Endothelial cell of umbilical vein (primary cell): ENCODE measurements at regions not wholly inside any gene's neighbourhood (a gene's known extent, or its start where the extent isn't known, plus 50 kb on each side); places are given as distances from the start of the nearest gene placed in this dataset.
A peak's percentile ranks its signal among the peaks of the same experiment; 100 is the strongest.

Experiments
- EZH2 ChIP-seq: IDR thresholded peaks from 2 replicates; pipeline ENCODE4 v1.6.1; 2012; ENCODE audit warnings: borderline replicate concordance, low read depth, mild to moderate bottlenecking, moderate library complexity, low read length, inconsistent platforms; ENCODE audit not compliant: severe bottlenecking
- JUN ChIP-seq: IDR thresholded peaks from 2 replicates; pipeline ENCODE4 v1.6.1; 2011; ENCODE audit warnings: borderline replicate concordance, low read depth; ENCODE audit not compliant: insufficient read length, insufficient read depth
- POLR2A ChIP-seq: IDR thresholded peaks from 2 replicates; pipeline ENCODE4 v1.6.1; 2012; ENCODE audit warnings: low read depth, mild to moderate bottlenecking, control low read depth, low read length
- POLR2AphosphoS5 ChIP-seq: IDR thresholded peaks from 2 replicates; pipeline ENCODE4 v1.6.1; 2012; ENCODE audit warnings: low read depth, mild to moderate bottlenecking, control low read depth, low read length, moderate library complexity; ENCODE audit not compliant: insufficient read depth
- TF ChIP-seq, protein P1 (sequence below), 2 donors: IDR thresholded peaks; 1 replicate in 1 of 2; 2 replicates in 1 of 2; pipeline ENCODE4 v1.5.1; 2011; ENCODE audit warnings: low read length in 2 of 2, mild to moderate bottlenecking in 2 of 2, moderate library complexity in 2 of 2, control low read depth in 1 of 2, inconsistent platforms in 1 of 2, low read depth in 1 of 2; ENCODE audit not compliant: insufficient read depth in 1 of 2; ENCODE audit errors: extremely low read depth in 1 of 2

DNA sequence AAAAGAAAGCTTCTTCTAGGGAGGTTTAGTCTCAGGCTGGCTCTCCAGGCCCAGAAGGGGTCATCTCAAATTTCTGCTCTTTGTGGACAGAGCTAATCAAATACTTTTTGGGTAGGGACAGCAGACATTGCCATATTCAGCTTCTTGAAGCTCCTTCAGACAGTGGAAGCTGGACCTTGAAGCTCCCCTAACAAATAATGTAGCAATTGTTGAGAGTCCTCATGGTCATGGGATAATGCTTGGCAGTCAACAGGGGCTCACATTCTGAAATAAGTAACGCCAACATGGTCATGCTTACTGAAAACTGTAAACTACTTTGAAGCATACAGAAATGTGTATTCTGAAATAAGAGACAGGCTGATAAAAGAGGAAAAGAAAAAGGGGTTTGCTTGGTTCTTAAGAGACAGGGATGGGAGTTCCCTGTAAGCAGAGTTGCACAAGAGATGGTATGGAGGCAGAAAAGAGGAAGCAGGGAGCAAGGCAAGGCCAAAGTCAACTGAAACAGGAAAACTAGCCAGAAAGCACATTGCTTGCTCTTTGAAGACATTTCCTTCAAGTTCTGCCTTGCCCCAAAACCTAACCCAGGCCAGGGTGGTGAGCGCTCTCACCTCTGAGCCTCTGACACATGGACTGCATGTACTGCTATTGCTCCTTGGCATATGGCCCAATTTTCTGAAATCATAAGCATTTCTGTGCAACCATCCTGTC lies 53.1 kb upstream of the KMT2E start:
- TF ChIP-seq POLR2A = no peak
- TF ChIP-seq JUN = no peak
- TF ChIP-seq, protein P1, sequence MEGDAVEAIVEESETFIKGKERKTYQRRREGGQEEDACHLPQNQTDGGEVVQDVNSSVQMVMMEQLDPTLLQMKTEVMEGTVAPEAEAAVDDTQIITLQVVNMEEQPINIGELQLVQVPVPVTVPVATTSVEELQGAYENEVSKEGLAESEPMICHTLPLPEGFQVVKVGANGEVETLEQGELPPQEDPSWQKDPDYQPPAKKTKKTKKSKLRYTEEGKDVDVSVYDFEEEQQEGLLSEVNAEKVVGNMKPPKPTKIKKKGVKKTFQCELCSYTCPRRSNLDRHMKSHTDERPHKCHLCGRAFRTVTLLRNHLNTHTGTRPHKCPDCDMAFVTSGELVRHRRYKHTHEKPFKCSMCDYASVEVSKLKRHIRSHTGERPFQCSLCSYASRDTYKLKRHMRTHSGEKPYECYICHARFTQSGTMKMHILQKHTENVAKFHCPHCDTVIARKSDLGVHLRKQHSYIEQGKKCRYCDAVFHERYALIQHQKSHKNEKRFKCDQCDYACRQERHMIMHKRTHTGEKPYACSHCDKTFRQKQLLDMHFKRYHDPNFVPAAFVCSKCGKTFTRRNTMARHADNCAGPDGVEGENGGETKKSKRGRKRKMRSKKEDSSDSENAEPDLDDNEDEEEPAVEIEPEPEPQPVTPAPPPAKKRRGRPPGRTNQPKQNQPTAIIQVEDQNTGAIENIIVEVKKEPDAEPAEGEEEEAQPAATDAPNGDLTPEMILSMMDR (IDR thresholded peaks at IDR 0.05; ENCODE audit: extremely low read depth in 1 of 2, insufficient read depth in 1 of 2, low read depth in 1 of 2, low read length in 2 of 2) = no peak
- TF ChIP-seq EZH2 = no peak
- TF ChIP-seq POLR2AphosphoS5 = peak; percentile 34
